Thyroid gland (tissue), 4 donors: ENCODE measurements at regions not wholly inside any gene's neighbourhood (a gene's known extent, or its start where the extent isn't known, plus 50 kb on each side); places are given as distances from the start of the nearest gene placed in this dataset.

ENCODE experiments used
- CTCF ChIP-seq, 6 experiments: fragments of 200-600 bp in 3 of 6; fragments of 450-650 bp in 3 of 6; sonication (generic) in 3 of 6; IDR thresholded peaks; one replicate each; pipeline ENCODE4 v1.5.1; 2016 to 2019; ENCODE audit warnings: antibody characterized with exemption in 6 of 6, mild to moderate bottlenecking in 2 of 6, inconsistent platforms in 1 of 6, moderate library complexity in 1 of 6
- POLR2A ChIP-seq, 2 donors: fragments of 450-650 bp; IDR thresholded peaks; one replicate each; pipeline ENCODE4 v1.6.1; 2017; ENCODE audit warnings: antibody characterized with exemption in 2 of 2, mild to moderate bottlenecking in 2 of 2, moderate library complexity in 1 of 2

GRCh38 chr5:114204923-114205322 is 156.9 kb upstream of the KCNN2 start:
- TF ChIP-seq CTCF (IDR thresholded peaks at IDR 0.05) (no peak), POLR2A (IDR thresholded peaks at IDR 0.05) (no peak)
